Breast epithelium (tissue), 4 donors: ENCODE measurements at regions not wholly inside any gene's neighbourhood (a gene's known extent, or its start where the extent isn't known, plus 50 kb on each side); places are given as distances from the start of the nearest gene placed in this dataset.

Source experiments
- DNase-seq, 2 donors: peaks; one replicate each; pipeline ENCODE4 v3.0.0-alpha.2; 2019; ENCODE audit warnings: low spot score in 2 of 2
- H3K27ac ChIP-seq, 2 donors: fragments of 200-600 bp; sonication (generic) in 1 of 2; one replicate each; pipeline ENCODE4 v1.5.1; 2016 to 2019; ENCODE audit warnings: mild to moderate bottlenecking in 1 of 2
- H3K27me3 ChIP-seq, 2 donors: fragments of 200-600 bp; sonication (generic) in 1 of 2; one replicate each; pipeline versions ENCODE4 v1.5.1 to v1.6.0; 2017 to 2019; ENCODE audit warnings: control low read depth in 1 of 2, mild to moderate bottlenecking in 1 of 2
- H3K36me3 ChIP-seq: fragments of 200-600 bp; one replicate; pipeline ENCODE4 v1.5.1; 2019
- H3K4me1 ChIP-seq, 2 donors: fragments of 200-600 bp; sonication (generic); one replicate each; pipeline ENCODE4 v1.5.1; 2016 to 2019; ENCODE audit warnings: control low read depth in 1 of 2
- H3K4me3 ChIP-seq, 3 donors: fragments of 200-600 bp; sonication (generic); 1 replicate in 2 of 3; 2 replicates in 1 of 3; pipeline ENCODE4 v1.5.1; 2016 to 2019; ENCODE audit warnings: mild to moderate bottlenecking in 3 of 3, moderate library complexity in 2 of 3
- H3K9me3 ChIP-seq, 2 donors: fragments of 200-600 bp; sonication (generic) in 1 of 2; one replicate each; pipeline ENCODE4 v1.5.1; 2016 to 2019; ENCODE audit warnings: control low read depth in 1 of 2
- CTCF ChIP-seq, 3 donors: fragments of 450-650 bp; IDR thresholded peaks; one replicate each; pipeline ENCODE4 v1.5.1; 2016 to 2017; ENCODE audit warnings: antibody characterized with exemption in 3 of 3, mild to moderate bottlenecking in 3 of 3, moderate library complexity in 3 of 3
- POLR2A ChIP-seq: fragments of 450-650 bp; IDR thresholded peaks from one replicate; pipeline ENCODE4 v1.6.1; 2016; ENCODE audit warnings: antibody characterized with exemption, mild to moderate bottlenecking, moderate library complexity
- POLR2AphosphoS5 ChIP-seq, 3 donors: sonication (generic); formaldehyde crosslinking; IDR thresholded peaks; one replicate each; pipeline ENCODE4 v1.6.1; 2017; ENCODE audit warnings: antibody characterized with exemption in 3 of 3
- intact Hi-C: fragments of 100-400 bp; cut with DNase I; formaldehyde crosslinking; loops from one replicate; pipeline ENCODE4 v1.15.1; 2023; ENCODE audit warnings: low total_unique reads

GRCh38 chr10:84074521-84074920 lies 64.8 kb upstream of the GHITM start:
- no peaks in the 10 kb centered on the region for H3K27me3 ChIP-seq
- TF ChIP-seq POLR2A (no peak), POLR2AphosphoS5 (IDR thresholded peaks at IDR 0.05) (no peak), CTCF (IDR thresholded peaks at IDR 0.05) (no peak)
- no peak overlapping the region for H3K4me3 ChIP-seq
- peak overlapping the region; percentile 43 to 76 for H3K27ac ChIP-seq
- no peak for DNase-seq
- H3K36me3 ChIP-seq: no peaks in the 10 kb centered on the region
- H3K9me3 ChIP-seq: peaks cover 0 to 7% of the 10 kb centered on the region in 2 donors
- intact Hi-C loops: no loop called here
- H3K4me1 ChIP-seq: no peaks in the 10 kb centered on the region

GRCh38 chr10:84075226-84076046 lies 63.9 kb upstream of the GHITM start:
- H3K27ac ChIP-seq: peak overlapping the region; percentile 76 to 87
- H3K4me3 ChIP-seq: no peak overlapping the region
- H3K36me3 ChIP-seq: no peaks in the 10 kb centered on the region
- no peak for DNase-seq
- peaks cover 0 to under 1% of the 10 kb centered on the region in 2 donors for H3K9me3 ChIP-seq
- intact Hi-C loops: no loop called here
- no peaks in the 10 kb centered on the region for H3K27me3 ChIP-seq
- TF ChIP-seq POLR2A (no peak), CTCF (IDR thresholded peaks at IDR 0.05) (no peak), POLR2AphosphoS5 (IDR thresholded peaks at IDR 0.05) (no peak)
- no peaks in the 10 kb centered on the region for H3K4me1 ChIP-seq

GRCh38 chr10:84076047-84076388 lies 63.3 kb upstream of the GHITM start:
- Histone ChIP-seq H3K4me1 (no peaks in the 10 kb centered on the region), H3K4me3 (no peak overlapping the region), H3K36me3 (no peaks in the 10 kb centered on the region), H3K9me3 (no peaks in the 10 kb centered on the region), H3K27me3 (no peaks in the 10 kb centered on the region), H3K27ac (peak overlapping the region; percentile 76 to 87)
- TF ChIP-seq CTCF (IDR thresholded peaks at IDR 0.05): no peak
- TF ChIP-seq POLR2A: no peak
- TF ChIP-seq POLR2AphosphoS5 (IDR thresholded peaks at IDR 0.05): no peak
- no peak for DNase-seq
- intact Hi-C loops: no loop called here

GRCh38 chr10:84076540-84077195 lies 62.6 kb upstream of the GHITM start:
- DNase-seq: no peak
- H3K27me3 ChIP-seq: no peaks in the 10 kb centered on the region
- peak overlapping the region; percentile 76 to 87 for H3K27ac ChIP-seq
- H3K4me1 ChIP-seq: no peaks in the 10 kb centered on the region
- intact Hi-C loops: no loop called here
- H3K36me3 ChIP-seq: no peaks in the 10 kb centered on the region
- no peaks in the 10 kb centered on the region for H3K9me3 ChIP-seq
- TF ChIP-seq POLR2A (no peak), POLR2AphosphoS5 (IDR thresholded peaks at IDR 0.05) (no peak), CTCF (IDR thresholded peaks at IDR 0.05) (no peak)
- H3K4me3 ChIP-seq: no peak overlapping the region

GRCh38 chr10:84077768-84078167 lies 61.5 kb upstream of the GHITM start:
- H3K9me3 ChIP-seq: no peaks in the 10 kb centered on the region
- TF ChIP-seq CTCF (IDR thresholded peaks at IDR 0.05) (no peak), POLR2A (no peak), POLR2AphosphoS5 (IDR thresholded peaks at IDR 0.05) (no peak)
- H3K27ac ChIP-seq: no peak overlapping the region
- H3K36me3 ChIP-seq: no peaks in the 10 kb centered on the region
- no peak for DNase-seq
- no peaks in the 10 kb centered on the region for H3K27me3 ChIP-seq
- intact Hi-C loops: no loop called here
- H3K4me1 ChIP-seq: no peaks in the 10 kb centered on the region
- H3K4me3 ChIP-seq: no peak overlapping the region
